Motor neuron (in vitro differentiated cells): ENCODE measurements at regions not wholly inside any gene's neighbourhood (a gene's known extent, or its start where the extent isn't known, plus 50 kb on each side); places are given as distances from the start of the nearest gene placed in this dataset.
A peak's percentile ranks its signal among the peaks of the same experiment; 100 is the strongest.

Source experiments
- ATAC-seq, 8 experiments: fragments of 200-7000 bp; cut with Tn5 transposase; replicated peaks in 6 of 8; 2 replicates each; pipeline ENCODE4 v1.8.0; 2021; ENCODE audit warnings: mild to moderate bottlenecking in 8 of 8, moderate library complexity in 8 of 8
- H3K27ac ChIP-seq, 2 donors: fragments of 250-450 bp; sonication (Bioruptor Pico); 2 replicates each; pipeline ENCODE4 v1.9.0; 2021; ENCODE audit warnings: antibody characterized with exemption in 2 of 2, mild to moderate bottlenecking in 2 of 2, moderate library complexity in 1 of 2
- H3K4me1 ChIP-seq, 2 donors: fragments of 250-450 bp; sonication (Bioruptor Pico); replicated peaks in 1 of 2; 2 replicates each; pipeline ENCODE4 v1.6.1; 2021; ENCODE audit warnings: antibody characterized with exemption in 2 of 2, mild to moderate bottlenecking in 2 of 2, moderate library complexity in 1 of 2
- H3K4me3 ChIP-seq, 5 donors: fragments of 250-450 bp; sonication (Bioruptor Pico); 2 replicates each; pipeline ENCODE4 v1.9.0; 2021; ENCODE audit warnings: antibody characterized with exemption in 5 of 5, mild to moderate bottlenecking in 5 of 5, moderate library complexity in 4 of 5
- WGBS, 10 experiments: fragments of 450-650 bp; shearing (Covaris generic); methylation state at CpG; one replicate each; pipeline ENCODE4 v1.0.0; 2022; 5-methylcytosine and 5-hydroxymethylcytosine counted together
- in situ Hi-C, 9 experiments: fragments of 400-800 bp; cut with MboI; loops; one replicate each; pipeline ENCODE4 v1.15.0; 2021; ENCODE audit warnings: low sequenced_read_pairs in 9 of 9, low pct_unique_long_range_greater_than_20kb in 2 of 9; ENCODE audit not compliant: unreplicated experiment in 9 of 9

- Histone ChIP-seq H3K4me3 (no peak overlapping the region), H3K27ac (peak overlapping the region; percentile 60 to 71), H3K4me1 (peaks cover 23 to 36% of the 10 kb centered on the region in 2 donors)
- peak in 5 of 8 experiments; percentile 32 to 80 (median 68) for ATAC-seq
- WGBS, 10 experiments: 16 to 58% (median 34%) methylated on average over 5 to 21 of the region's 30 CpGs; no CpG with 5 or more reads in 1 of the 10 experiments
- in situ Hi-C loops: no loop called here
Observed at GRCh38 chr16:73483076-73483791, 435.3 kb upstream of the ZFHX3 start.

- peak in 5 of 8 experiments; percentile 24 to 73 (median 46) for ATAC-seq
- in situ Hi-C loops: no loop called here
- Histone ChIP-seq H3K4me1 (peaks cover 23 to 36% of the 10 kb centered on the region in 2 donors), H3K4me3 (no peak overlapping the region), H3K27ac (peak overlapping the region; percentile 19 to 48)
- 0 to 100% (median 57%) methylated on average over 1 to 3 of the region's 6 CpGs; no CpG with 5 or more reads in 2 of the 10 experiments for WGBS, 10 experiments
Observed at GRCh38 chr16:73482310-73482709, 434.4 kb upstream of the ZFHX3 start.

- Histone ChIP-seq H3K27ac (no peak overlapping the region), H3K4me1 (peaks cover 23 to 36% of the 10 kb centered on the region in 2 donors), H3K4me3 (no peak overlapping the region)
- in situ Hi-C loops: no loop called here
- WGBS, 10 experiments: 0 to 100% (median 65%) methylated on average over 1 to 2 of the region's 2 CpGs; no CpG with 5 or more reads in 5 of the 10 experiments
- ATAC-seq: no peak
Observed at GRCh38 chr16:73480381-73480780, 432.5 kb upstream of the ZFHX3 start.

GRCh38 chr16:73473713-73474112 is 425.8 kb upstream of the ZFHX3 start:
- H3K4me1 ChIP-seq: no peaks in the 10 kb centered on the region
- in situ Hi-C loops: no loop called here
- H3K4me3 ChIP-seq: no peak overlapping the region
- 0 to 100% (median 68%) methylated on average over 1 to 3 of the region's 3 CpGs; no CpG with 5 or more reads in 1 of the 10 experiments for WGBS, 10 experiments
- no peak for ATAC-seq
- H3K27ac ChIP-seq: no peak overlapping the region

- H3K4me1 ChIP-seq: peaks cover 3 to 9% of the 10 kb centered on the region in 2 donors
- no peak overlapping the region for H3K27ac ChIP-seq
- no peak for ATAC-seq
- in situ Hi-C loops: no loop called here
- H3K4me3 ChIP-seq: no peak overlapping the region
- 3 to 100% (median 76%) methylated on average over 1 to 7 of the region's 11 CpGs; no CpG with 5 or more reads in 2 of the 10 experiments for WGBS, 10 experiments
Observed at GRCh38 chr16:73464834-73465233, 416.9 kb upstream of the ZFHX3 start.

- in situ Hi-C loops: no loop called here
- no peak overlapping the region for H3K4me3 ChIP-seq
- no peak overlapping the region for H3K27ac ChIP-seq
- H3K4me1 ChIP-seq: peaks cover 8 to 22% of the 10 kb centered on the region in 2 donors
- ATAC-seq: no peak
- WGBS, 10 experiments: 40 to 100% (median 86%) methylated on average over 2 to 4 of the region's 5 CpGs; no CpG with 5 or more reads in 5 of the 10 experiments
Observed at GRCh38 chr16:73459586-73459985, 411.7 kb upstream of the ZFHX3 start.

GRCh38 chr16:73457851-73458250 is 409.9 kb upstream of the ZFHX3 start:
- H3K4me1 ChIP-seq: peaks cover 5 to 19% of the 10 kb centered on the region in 2 donors
- in situ Hi-C loops: no loop called here
- ATAC-seq: no peak
- H3K4me3 ChIP-seq: no peak overlapping the region
- no peak overlapping the region for H3K27ac ChIP-seq
- WGBS, 10 experiments: 47 to 100% (median 90%) methylated on average over 1 of the region's 1 CpG; no CpG with 5 or more reads in 4 of the 10 experiments

- Histone ChIP-seq H3K27ac (no peak overlapping the region), H3K4me1 (no peaks in the 10 kb centered on the region), H3K4me3 (no peak overlapping the region)
- ATAC-seq: no peak
- 17 to 100% (median 82%) methylated on average over 1 to 3 of the region's 3 CpGs for WGBS, 10 experiments
- in situ Hi-C loops: no loop called here
Observed at GRCh38 chr16:73448970-73449369, 401.0 kb upstream of the ZFHX3 start.

- Histone ChIP-seq H3K27ac (no peak overlapping the region), H3K4me3 (no peak overlapping the region), H3K4me1 (no peaks in the 10 kb centered on the region)
- in situ Hi-C loops: no loop called here
- WGBS, 10 experiments: 0 to 100% (median 73%) methylated on average over 1 to 2 of the region's 2 CpGs
- no peak for ATAC-seq
Observed at GRCh38 chr16:73447846-73448245, 399.9 kb upstream of the ZFHX3 start.

GRCh38 chr16:73434621-73435020 is 386.7 kb upstream of the ZFHX3 start:
- in situ Hi-C loops: no loop called here
- no peak overlapping the region for H3K27ac ChIP-seq
- no peak overlapping the region for H3K4me3 ChIP-seq
- no peak for ATAC-seq
- WGBS, 10 experiments: 20 to 100% (median 70%) methylated on average over 1 of the region's 5 CpGs; no CpG with 5 or more reads in 6 of the 10 experiments
- H3K4me1 ChIP-seq: peaks cover 31 to 36% of the 10 kb centered on the region in 2 donors

GRCh38 chr16:73433731-73434307 is 385.9 kb upstream of the ZFHX3 start:
- no peak overlapping the region for H3K4me3 ChIP-seq
- H3K4me1 ChIP-seq: peaks cover 28 to 33% of the 10 kb centered on the region in 2 donors
- in situ Hi-C loops: no loop called here
- no peak for ATAC-seq
- 5 to 87% (median 53%) methylated on average over 1 to 10 of the region's 16 CpGs; no CpG with 5 or more reads in 1 of the 10 experiments for WGBS, 10 experiments
- no peak overlapping the region for H3K27ac ChIP-seq

- no peak overlapping the region for H3K4me3 ChIP-seq
- ATAC-seq: peak in 6 of 8 experiments; percentile 30 to 76 (median 50)
- H3K27ac ChIP-seq: no peak overlapping the region
- H3K4me1 ChIP-seq: peaks cover 33 to 38% of the 10 kb centered on the region in 2 donors
- WGBS, 10 experiments: 0 to 80% (median 32%) methylated on average over 1 to 8 of the region's 13 CpGs; no CpG with 5 or more reads in 4 of the 10 experiments
- in situ Hi-C loops: no loop called here
Observed at GRCh38 chr16:73432850-73433730, 385.2 kb upstream of the ZFHX3 start.

GRCh38 chr16:73430138-73430537 is 382.2 kb upstream of the ZFHX3 start:
- in situ Hi-C loops: no loop called here
- no peak for ATAC-seq
- 0 to 100% (median 83%) methylated on average over 1 to 2 of the region's 3 CpGs; no CpG with 5 or more reads in 5 of the 10 experiments for WGBS, 10 experiments

More at GRCh38 chr16:73430138-73430537, 382.2 kb upstream of the ZFHX3 start:
- H3K4me3 ChIP-seq: no peak overlapping the region
- H3K27ac ChIP-seq: no peak overlapping the region
- H3K4me1 ChIP-seq: peaks cover 57 to 65% of the 10 kb centered on the region in 2 donors
